HepG2 (cell line): ENCODE measurements at regions not wholly inside any gene's neighbourhood (a gene's known extent, or its start where the extent isn't known, plus 50 kb on each side); places are given as distances from the start of the nearest gene placed in this dataset.

Experiments used
- ATAC-seq: fragments of 200-7000 bp; cut with Tn5 transposase; 3 replicates; pipeline ENCODE4 v1.9.1; 2020; ENCODE audit warnings: mild to moderate bottlenecking, moderate library complexity
- BruUV-seq: library from RNA; stranded (reverse); fragments of 400-500 nt; replicated peaks from 2 replicates; lab custom pipeline; 2021; lab: Mats Ljungman, UMichigan
- CTCF ChIA-PET: fragments of 300-600 bp; formaldehyde crosslinking; extraction: SDS; loops from one replicate; lab custom pipeline; 2021; ENCODE audit warnings: low total read pairs, inconsistent platforms, low intra/inter-chr PET ratio; lab: Yijun Ruan, JAX
- POLR2A ChIA-PET: fragments of 350-600 bp; sonication (Branson Sonifier 250); formaldehyde crosslinking; loops from one replicate; lab custom pipeline; 2020; ENCODE audit warnings: antibody characterized with exemption, inconsistent platforms; lab: Yijun Ruan, JAX
- DNase-seq: peaks from one replicate; pipeline ENCODE4 v3.0.0-alpha.2; 2015; ENCODE audit warnings: low spot score
- FAIRE-seq: peaks from 3 replicates; lab custom pipeline; 2011; peaks lifted over from hg19 to GRCh38; lab: Jason Lieb, UNC
- H2AFZ ChIP-seq: one replicate; pipeline ENCODE4 v1.6.1; 2011; ENCODE audit warnings: low read length, inconsistent platforms
- H3K27ac ChIP-seq: fragments of 300-600 bp; 3 replicates; pipeline ENCODE4 v1.8.0; 2011; ENCODE audit warnings: mixed run types, mild to moderate bottlenecking, mixed read lengths, low read length, inconsistent platforms; ENCODE audit not compliant: insufficient read depth; ENCODE audit errors: extremely low read length
- H3K27me3 ChIP-seq, 2 experiments: fragments of 200-600 bp in 1 of 2; 2 replicates in 1 of 2; 3 replicates in 1 of 2; pipeline versions ENCODE4 v1.6.0 to v1.8.0; 2011; ENCODE audit warnings: low read length in 2 of 2, mild to moderate bottlenecking in 2 of 2, moderate library complexity in 2 of 2, inconsistent platforms in 1 of 2; ENCODE audit not compliant: insufficient read depth in 2 of 2, control insufficient read depth in 1 of 2
- H3K36me3 ChIP-seq, 2 experiments: fragments of 200-600 bp in 1 of 2; replicated peaks in 1 of 2; 2 replicates in 1 of 2; 3 replicates in 1 of 2; pipeline versions ENCODE4 v1.5.1 to v1.8.0; 2011; ENCODE audit warnings: low read length in 2 of 2, inconsistent platforms in 1 of 2; ENCODE audit not compliant: insufficient read depth in 2 of 2, control insufficient read depth in 1 of 2
- H3K4me1 ChIP-seq: 2 replicates; pipeline ENCODE4 v1.5.1; 2012; ENCODE audit warnings: low read length, inconsistent platforms; ENCODE audit not compliant: insufficient read depth
- H3K4me2 ChIP-seq: 2 replicates; pipeline ENCODE4 v1.6.0; 2011; ENCODE audit warnings: low read depth, low read length, inconsistent platforms
- H3K4me3 ChIP-seq, 3 experiments: fragments of 200-600 bp in 1 of 3; sonication (generic), shearing (Covaris generic) in 1 of 3; replicated peaks in 1 of 3; 2 replicates each; pipeline ENCODE4 v1.5.1; 2011 to 2016; ENCODE audit warnings: low read length in 3 of 3, inconsistent platforms in 2 of 3, low read depth in 2 of 3, mild to moderate bottlenecking in 2 of 3, control low read depth in 1 of 3, mixed read lengths in 1 of 3; ENCODE audit not compliant: insufficient read depth in 1 of 3
- H3K79me2 ChIP-seq: one replicate; pipeline ENCODE4 v1.6.1; 2011; ENCODE audit warnings: low read length, inconsistent platforms; ENCODE audit not compliant: insufficient read depth
- H3K9ac ChIP-seq: 2 replicates; pipeline ENCODE4 v1.6.0; 2011; ENCODE audit warnings: mild to moderate bottlenecking, low read depth, low read length, inconsistent platforms; ENCODE audit not compliant: insufficient read depth
- H3K9me3 ChIP-seq: 2 replicates; pipeline ENCODE4 v1.5.1; 2012; ENCODE audit warnings: mild to moderate bottlenecking, low read length
- H4K20me1 ChIP-seq: 2 replicates; pipeline ENCODE4 v1.6.0; 2011; ENCODE audit warnings: inconsistent platforms, mild to moderate bottlenecking, low read length, moderate library complexity; ENCODE audit not compliant: insufficient read depth
- ARID2 ChIP-seq: sonication (generic); formaldehyde crosslinking; IDR thresholded peaks from 2 replicates; pipeline ENCODE4 v1.8.1; 2022; ENCODE audit warnings: mild to moderate bottlenecking, missing genetic modification reagents, borderline replicate concordance
- DNMT3B ChIP-seq: conservative IDR thresholded peaks from 2 replicates; pipeline ENCODE4 v1.6.1; 2016; ENCODE audit warnings: missing biosample characterization, control low read depth
- FOSL1 ChIP-seq: sonication (generic); formaldehyde crosslinking; IDR thresholded peaks from 2 replicates; pipeline ENCODE4 v1.9.0; 2021; ENCODE audit warnings: missing genetic modification reagents, borderline replicate concordance
- GLMP ChIP-seq: sonication (generic); formaldehyde crosslinking; IDR thresholded peaks from 2 replicates; pipeline ENCODE4 v1.9.0; 2021; ENCODE audit warnings: missing genetic modification reagents, mild to moderate bottlenecking, borderline replicate concordance
- LRRFIP1 ChIP-seq: sonication (generic); formaldehyde crosslinking; conservative IDR thresholded peaks from 2 replicates; pipeline ENCODE4 v1.4.0; 2020; ENCODE audit warnings: missing genetic modification reagents
- MZF1 ChIP-seq: sonication (generic); formaldehyde crosslinking; IDR thresholded peaks from 2 replicates; pipeline ENCODE4 v1.8.1; 2023; ENCODE audit warnings: mild to moderate bottlenecking, missing genetic modification reagents, borderline replicate concordance
- NR0B2 ChIP-seq: sonication (generic); formaldehyde crosslinking; IDR thresholded peaks from 2 replicates; pipeline ENCODE4 v1.4.0; 2020; ENCODE audit warnings: mild to moderate bottlenecking, missing genetic modification reagents
- SP2 ChIP-seq: sonication (generic); formaldehyde crosslinking; IDR thresholded peaks from 2 replicates; pipeline ENCODE4 v1.5.1; 2020; ENCODE audit warnings: mild to moderate bottlenecking, missing genetic modification reagents
- ZNF230 ChIP-seq: sonication (generic); formaldehyde crosslinking; IDR thresholded peaks from 2 replicates; pipeline ENCODE4 v1.4.0; 2020; ENCODE audit warnings: mild to moderate bottlenecking, missing genetic modification reagents
- ZNF281 ChIP-seq: sonication (generic); formaldehyde crosslinking; IDR thresholded peaks from 2 replicates; pipeline ENCODE4 v1.4.0; 2020; ENCODE audit warnings: missing genetic modification reagents, borderline replicate concordance
- ZNF337 ChIP-seq: sonication (generic); formaldehyde crosslinking; IDR thresholded peaks from 2 replicates; pipeline ENCODE4 v1.5.1; 2020; ENCODE audit warnings: missing genetic modification reagents, low read depth, mild to moderate bottlenecking, borderline replicate concordance
- WGBS: methylation state at CpG from one replicate; pipeline ENCODE4 v1.1.6; 2017; ENCODE audit warnings: low lambda C conversion rate; 5-methylcytosine and 5-hydroxymethylcytosine counted together
- in situ Hi-C: cut with HindIII; loops from 2 replicates; pipeline ENCODE4 v1.10.0; 2017; ENCODE audit warnings: low pct_unique_long_range_greater_than_20kb; ENCODE audit not compliant: extremely low pct_ligation_motif_present
- intact Hi-C: fragments of 100-400 bp; cut with micrococcal nuclease; formaldehyde crosslinking; loops from one replicate; pipeline ENCODE4 v1.10.0; 2022; ENCODE audit not compliant: unreplicated experiment

- TF ChIP-seq FOSL1 (CRISPR knock-in tag) (no peak), MZF1 (CRISPR knock-in tag) (no peak), ZNF230 (CRISPR knock-in tag) (no peak), GLMP (CRISPR knock-in tag) (no peak), ARID2 (no peak), LRRFIP1 (CRISPR knock-in tag) (no peak)
- TF ChIP-seq, all 625 proteins: peak for 0
These were observed 407.9 kb upstream of the RGMA start (continued) for GRCh38 chr15:93496888-93497287.

GRCh38 chr15:93495799-93496637 lies 407.0 kb upstream of the RGMA start:
- intact Hi-C loops (no loop called here), in situ Hi-C loops (no loop called here)
- BruUV-seq = no TSS peak
- no peaks in the 10 kb centered on the region for H3K9me3 ChIP-seq
- no peaks in the 10 kb centered on the region for H3K4me1 ChIP-seq
- H3K27me3 ChIP-seq = no peaks in the 10 kb centered on the region
- ChIA-PET POLR2A (no interaction called here), CTCF (no interaction called here)
- H3K9ac ChIP-seq = no peak overlapping the region
- H3K4me2 ChIP-seq = no peak overlapping the region
- H3K4me3 ChIP-seq = no peak overlapping the region
- no peak overlapping the region for H3K27ac ChIP-seq
- ATAC-seq (no peak), FAIRE-seq (no peak), DNase-seq (no peak)
- no peaks in the 10 kb centered on the region for H3K36me3 ChIP-seq
- TF ChIP-seq ZNF337 = no peak
- no peak for TF ChIP-seq ZNF281 (CRISPR knock-in tag)
- TF ChIP-seq DNMT3B (CRISPR knock-in tag) = no peak
- no peak for TF ChIP-seq NR0B2
- no peak for TF ChIP-seq SP2
- no peaks in the 10 kb centered on the region for H4K20me1 ChIP-seq
- 20% methylated on average over 9 of the region's 9 CpGs for WGBS
- H2AFZ ChIP-seq = no peak overlapping the region
- no peaks in the 10 kb centered on the region for H3K79me2 ChIP-seq
